Lung (tissue), 11 donors: ENCODE measurements at regions not wholly inside any gene's neighbourhood (a gene's known extent, or its start where the extent isn't known, plus 50 kb on each side); places are given as distances from the start of the nearest gene placed in this dataset.

Experiments
- ATAC-seq: fragments of 200-7000 bp; cut with Tn5 transposase; one replicate; pipeline ENCODE4 v1.9.1; 2020; ENCODE audit warnings: moderate number of reproducible peaks; ENCODE audit not compliant: insufficient read depth, low FRiP score
- DNase-seq, 3 donors: peaks; one replicate each; pipeline ENCODE4 v3.0.0-alpha.2; 2013 to 2017
- H3K27ac ChIP-seq, 2 donors: one replicate each; pipeline ENCODE4 v1.5.1; 2013; ENCODE audit warnings: mild to moderate bottlenecking in 2 of 2, moderate library complexity in 2 of 2, control low read depth in 1 of 2, inconsistent platforms in 1 of 2, low read depth in 1 of 2, low read length in 1 of 2
- H3K27me3 ChIP-seq, 3 donors: one replicate each; pipeline ENCODE4 v1.5.1; 2013; ENCODE audit warnings: low read length in 2 of 3; ENCODE audit not compliant: control insufficient read depth in 3 of 3, insufficient read depth in 3 of 3
- H3K36me3 ChIP-seq, 4 donors: one replicate each; pipeline ENCODE4 v1.5.1; 2013; ENCODE audit warnings: low read length in 4 of 4, mild to moderate bottlenecking in 1 of 4, moderate library complexity in 1 of 4; ENCODE audit not compliant: control insufficient read depth in 4 of 4, insufficient read depth in 4 of 4
- H3K4me1 ChIP-seq, 5 donors: one replicate each; pipeline ENCODE4 v1.5.1; 2013; ENCODE audit warnings: low read length in 5 of 5, mild to moderate bottlenecking in 2 of 5, moderate library complexity in 1 of 5; ENCODE audit not compliant: control insufficient read depth in 5 of 5, insufficient read depth in 5 of 5
- H3K4me3 ChIP-seq: one replicate; pipeline ENCODE4 v1.5.1; 2013; ENCODE audit warnings: mild to moderate bottlenecking, control low read depth, moderate library complexity
- H3K9ac ChIP-seq, 2 donors: one replicate each; pipeline ENCODE4 v1.5.1; 2013; ENCODE audit warnings: low read length in 2 of 2, control low read depth in 1 of 2; ENCODE audit not compliant: insufficient read depth in 1 of 2
- H3K9me3 ChIP-seq, 4 donors: one replicate each; pipeline ENCODE4 v1.5.1; 2013; ENCODE audit warnings: low read length in 3 of 4, mild to moderate bottlenecking in 1 of 4, moderate library complexity in 1 of 4; ENCODE audit not compliant: control insufficient read depth in 4 of 4, insufficient read depth in 3 of 4
- WGBS, 2 donors: extraction: QIAGEN DNeasy Blood & Tissue Kit; methylation state at CpG; one replicate each; pipeline ENCODE4 v1.1.7; 2013; 5-methylcytosine and 5-hydroxymethylcytosine counted together
- TF ChIP-seq, protein P1 (sequence below): IDR thresholded peaks from 2 replicates; pipeline ENCODE4 v1.5.1; 2012; ENCODE audit warnings: mild to moderate bottlenecking; ENCODE audit errors: control extremely low read depth, extremely low read depth
- donor health status: control.
- donor health status: control.
- donor health status: Bipolar disorder and iron deficiency.
- donor health status: healthy.
- donor health status: DM: yes; HTN: yes; CAD: no.

DNA sequence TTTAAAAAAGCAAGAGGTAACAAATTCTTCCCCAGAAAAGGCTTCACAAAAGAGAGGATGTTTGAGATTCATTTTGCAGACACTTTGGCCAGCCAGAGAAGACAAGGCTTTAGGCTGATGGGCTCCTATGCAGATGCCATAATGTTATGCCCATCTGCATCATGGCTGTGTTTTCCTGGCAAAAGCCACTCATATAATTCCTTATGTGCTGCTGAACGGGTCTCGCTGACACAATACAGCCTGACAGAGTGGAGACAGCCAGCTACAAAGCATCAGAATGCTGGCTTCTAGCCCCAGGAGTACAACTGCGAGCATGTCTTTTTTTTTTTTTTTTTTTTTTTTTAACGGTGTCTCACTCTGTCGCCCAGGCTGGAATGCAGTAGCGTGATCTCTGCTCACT lies 1157.4 kb upstream of the AUTS2 start:
- Histone ChIP-seq H3K27ac (no peak overlapping the region), H3K4me1 (no peaks in the 10 kb centered on the region), H3K9ac (no peak overlapping the region), H3K9me3 (peaks cover 0 to 3% (median 1%) of the 10 kb centered on the region in 4 donors), H3K27me3 (no peaks in the 10 kb centered on the region), H3K4me3 (no peak overlapping the region), H3K36me3 (no peaks in the 10 kb centered on the region)
- TF ChIP-seq, protein P1, sequence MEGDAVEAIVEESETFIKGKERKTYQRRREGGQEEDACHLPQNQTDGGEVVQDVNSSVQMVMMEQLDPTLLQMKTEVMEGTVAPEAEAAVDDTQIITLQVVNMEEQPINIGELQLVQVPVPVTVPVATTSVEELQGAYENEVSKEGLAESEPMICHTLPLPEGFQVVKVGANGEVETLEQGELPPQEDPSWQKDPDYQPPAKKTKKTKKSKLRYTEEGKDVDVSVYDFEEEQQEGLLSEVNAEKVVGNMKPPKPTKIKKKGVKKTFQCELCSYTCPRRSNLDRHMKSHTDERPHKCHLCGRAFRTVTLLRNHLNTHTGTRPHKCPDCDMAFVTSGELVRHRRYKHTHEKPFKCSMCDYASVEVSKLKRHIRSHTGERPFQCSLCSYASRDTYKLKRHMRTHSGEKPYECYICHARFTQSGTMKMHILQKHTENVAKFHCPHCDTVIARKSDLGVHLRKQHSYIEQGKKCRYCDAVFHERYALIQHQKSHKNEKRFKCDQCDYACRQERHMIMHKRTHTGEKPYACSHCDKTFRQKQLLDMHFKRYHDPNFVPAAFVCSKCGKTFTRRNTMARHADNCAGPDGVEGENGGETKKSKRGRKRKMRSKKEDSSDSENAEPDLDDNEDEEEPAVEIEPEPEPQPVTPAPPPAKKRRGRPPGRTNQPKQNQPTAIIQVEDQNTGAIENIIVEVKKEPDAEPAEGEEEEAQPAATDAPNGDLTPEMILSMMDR: no peak
- ATAC-seq (no peak), DNase-seq (peak; percentile 78 to 89 (median 83))
- WGBS, 2 donors: 74 to 77% methylated on average over 6 of the region's 6 CpGs

DNA sequence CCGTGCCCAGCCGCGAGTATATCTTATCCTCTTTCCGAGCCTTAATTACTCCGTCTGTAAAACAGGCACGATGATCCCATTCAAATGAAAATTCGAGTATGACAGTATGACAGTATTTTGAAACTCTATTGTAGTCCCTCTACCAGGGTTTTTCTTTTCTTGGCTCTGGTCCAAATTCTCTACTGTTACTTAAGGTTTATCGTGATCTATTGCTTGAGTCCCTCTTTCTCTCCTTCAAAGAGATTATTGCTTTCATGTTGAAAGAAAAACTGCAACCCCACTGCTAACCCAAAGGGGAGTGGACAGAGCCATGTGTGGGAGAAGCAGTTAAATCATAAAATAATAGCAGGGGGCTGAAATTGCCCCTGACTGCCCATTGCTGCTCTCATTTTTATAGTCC lies 1156.6 kb upstream of the AUTS2 start:
- WGBS, 2 donors: 86 to 91% methylated on average over 8 of the region's 8 CpGs
- DNase-seq: peak in 2 of 3 donors; percentile 35 to 36
- TF ChIP-seq, protein P1: no peak
- Histone ChIP-seq H3K27me3 (no peaks in the 10 kb centered on the region), H3K4me1 (no peaks in the 10 kb centered on the region), H3K27ac (no peak overlapping the region), H3K36me3 (no peaks in the 10 kb centered on the region), H3K9ac (no peak overlapping the region), H3K9me3 (peaks cover 0 to 3% (median 1%) of the 10 kb centered on the region in 4 donors), H3K4me3 (no peak overlapping the region)
- no peak for ATAC-seq

DNA sequence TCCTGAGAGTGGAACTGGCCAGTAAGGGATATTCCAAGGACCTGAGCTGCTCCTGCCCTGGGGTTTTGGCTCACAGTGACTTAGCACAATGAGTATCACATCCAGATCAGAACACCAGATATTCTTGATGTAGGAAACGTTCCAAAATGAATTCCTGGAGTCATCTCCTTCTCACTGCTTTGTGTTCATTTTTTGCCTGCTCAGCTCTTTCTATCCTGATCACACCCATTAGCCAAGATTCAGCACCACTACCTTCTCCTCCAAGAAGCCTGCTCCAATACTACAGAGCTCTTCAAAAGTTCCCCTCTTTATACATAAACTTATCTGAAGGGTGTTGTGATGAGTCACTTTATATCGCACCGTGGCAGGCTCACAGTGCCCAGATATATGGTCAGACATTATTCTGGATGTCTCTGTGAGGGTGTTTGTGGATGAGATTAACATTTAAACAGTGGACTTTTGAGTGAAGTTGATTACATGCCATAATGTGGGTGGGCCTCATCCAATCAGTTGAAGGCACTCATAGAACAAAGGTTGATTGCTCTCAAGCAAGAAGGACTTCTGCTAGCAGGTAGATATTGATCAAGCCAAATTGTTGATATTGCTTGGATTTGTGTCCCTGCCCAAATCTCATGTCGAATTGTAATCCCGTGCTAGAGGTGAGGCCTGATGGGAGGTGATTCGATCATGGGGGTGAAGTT lies 1155.2 kb upstream of the AUTS2 start:
- no peaks in the 10 kb centered on the region for H3K36me3 ChIP-seq
- no peaks in the 10 kb centered on the region for H3K4me1 ChIP-seq
- ATAC-seq: no peak
- H3K9ac ChIP-seq: no peak overlapping the region
- DNase-seq: no peak
- H3K27ac ChIP-seq: no peak overlapping the region
- TF ChIP-seq, protein P1: no peak
- 81 to 86% methylated on average over 6 of the region's 6 CpGs for WGBS, 2 donors
- H3K27me3 ChIP-seq: no peaks in the 10 kb centered on the region
- H3K4me3 ChIP-seq: no peak overlapping the region
- H3K9me3 ChIP-seq: peaks cover 0 to 3% (median 1%) of the 10 kb centered on the region in 4 donors

DNA sequence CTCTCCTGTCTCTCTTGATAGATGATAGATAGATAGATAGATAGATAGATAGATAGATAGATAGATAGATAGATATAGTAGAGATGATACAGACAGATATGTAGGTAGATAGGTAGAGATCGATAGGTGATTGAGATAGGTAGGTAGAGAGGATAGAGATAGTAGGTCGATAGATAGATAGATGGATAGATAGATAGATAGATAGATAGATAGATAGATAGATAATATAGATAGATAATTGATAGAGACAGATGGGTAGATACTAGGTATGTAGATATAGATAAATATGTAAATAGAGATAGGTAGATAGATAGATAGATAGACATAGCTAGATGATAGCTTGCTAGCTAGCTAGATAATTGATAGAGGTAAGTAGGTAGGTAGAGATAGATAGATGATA lies 1154.2 kb upstream of the AUTS2 start:
- WGBS, 2 donors: 83 to 93% methylated on average over 2 of the region's 2 CpGs

More for the DNA sequence above, 1154.2 kb upstream of the AUTS2 start:
- TF ChIP-seq, protein P1: no peak
- H3K4me3 ChIP-seq: no peak overlapping the region
- H3K9me3 ChIP-seq: peaks cover 0 to 3% (median 0%) of the 10 kb centered on the region in 4 donors
- H3K9ac ChIP-seq: no peak overlapping the region
- no peaks in the 10 kb centered on the region for H3K4me1 ChIP-seq
- H3K27me3 ChIP-seq: no peaks in the 10 kb centered on the region
- no peak for DNase-seq
- no peak overlapping the region for H3K27ac ChIP-seq
- no peak for ATAC-seq
- no peaks in the 10 kb centered on the region for H3K36me3 ChIP-seq
